Keratinocyte (primary cell): ENCODE measurements at regions not wholly inside any gene's neighbourhood (a gene's known extent, or its start where the extent isn't known, plus 50 kb on each side); places are given as distances from the start of the nearest gene placed in this dataset.

Experiments
- DNase-seq: peaks from one replicate; pipeline ENCODE4 v3.0.0-alpha.2; 2011; ENCODE audit warnings: low read depth, missing footprints, low spot score
- FAIRE-seq: peaks from 2 replicates; lab custom pipeline; 2011; peaks lifted over from hg19 to GRCh38; lab: Jason Lieb, UNC
- H2AFZ ChIP-seq: 2 replicates; pipeline ENCODE4 v1.6.0; 2012; ENCODE audit warnings: low read length, control low read depth, inconsistent platforms; ENCODE audit not compliant: control insufficient read depth
- H3K27ac ChIP-seq: 2 replicates; pipeline ENCODE4 v1.5.1; 2011; ENCODE audit warnings: low read length; ENCODE audit not compliant: control insufficient read depth, insufficient read depth
- H3K27me3 ChIP-seq: 3 replicates; pipeline ENCODE4 v1.6.0; 2011; ENCODE audit warnings: low read length; ENCODE audit not compliant: control insufficient read depth, insufficient read depth; ENCODE audit errors: extremely low read depth
- H3K36me3 ChIP-seq, 2 experiments: 2 replicates in 1 of 2; 3 replicates in 1 of 2; pipeline ENCODE4 v1.5.1; 2011; ENCODE audit warnings: low read length in 2 of 2, mild to moderate bottlenecking in 1 of 2; ENCODE audit not compliant: control insufficient read depth in 2 of 2, insufficient read depth in 2 of 2; ENCODE audit errors: extremely low read depth in 1 of 2
- H3K4me1 ChIP-seq: 3 replicates; pipeline ENCODE4 v1.5.1; 2011; ENCODE audit warnings: low read length; ENCODE audit not compliant: control insufficient read depth, insufficient read depth; ENCODE audit errors: extremely low read depth
- H3K4me2 ChIP-seq: 3 replicates; pipeline ENCODE4 v1.6.0; 2011; ENCODE audit warnings: low read depth, low read length; ENCODE audit not compliant: control insufficient read depth, insufficient read depth; ENCODE audit errors: extremely low read depth
- H3K4me3 ChIP-seq, 3 experiments: fragments of 200-600 bp in 1 of 3; sonication (generic) in 1 of 3; 2 replicates in 2 of 3; 3 replicates in 1 of 3; pipeline ENCODE4 v1.5.1; 2011 to 2016; ENCODE audit warnings: low read length in 3 of 3, mild to moderate bottlenecking in 3 of 3, control low read depth in 2 of 3, inconsistent platforms in 1 of 3, low read depth in 1 of 3, mixed read lengths in 1 of 3, mixed run types in 1 of 3, moderate library complexity in 1 of 3; ENCODE audit not compliant: control insufficient read depth in 2 of 3, insufficient read depth in 2 of 3; ENCODE audit errors: extremely low read depth in 1 of 3
- H3K79me2 ChIP-seq: 2 replicates; pipeline ENCODE4 v1.6.0; 2012; ENCODE audit warnings: low read length; ENCODE audit not compliant: control insufficient read depth, insufficient read depth
- H3K9ac ChIP-seq: 3 replicates; pipeline ENCODE4 v1.6.0; 2011; ENCODE audit warnings: low read length; ENCODE audit not compliant: control insufficient read depth, insufficient read depth; ENCODE audit errors: extremely low read depth
- H3K9me1 ChIP-seq: 3 replicates; pipeline ENCODE4 v1.6.0; 2011; ENCODE audit warnings: low read length; ENCODE audit not compliant: control insufficient read depth, insufficient read depth; ENCODE audit errors: extremely low read depth
- H3K9me3 ChIP-seq: 2 replicates; pipeline ENCODE4 v1.5.1; 2012; ENCODE audit warnings: low read depth, low read length; ENCODE audit not compliant: control insufficient read depth
- H4K20me1 ChIP-seq: 3 replicates; pipeline ENCODE4 v1.6.0; 2011; ENCODE audit warnings: low read length; ENCODE audit not compliant: control insufficient read depth, insufficient read depth; ENCODE audit errors: extremely low read depth
- CTCF ChIP-seq, 3 experiments: IDR thresholded peaks in 1 of 3; conservative IDR thresholded peaks in 1 of 3; optimal IDR thresholded peaks in 1 of 3; 2 replicates in 2 of 3; 3 replicates in 1 of 3; pipeline versions ENCODE3 to v1.5.1; 2011; ENCODE audit warnings: low read length in 3 of 3, mild to moderate bottlenecking in 3 of 3, moderate library complexity in 2 of 3, control low read depth in 1 of 3, inconsistent platforms in 1 of 3; ENCODE audit not compliant: insufficient read depth in 2 of 3; ENCODE audit errors: extremely low read depth in 1 of 3
- EZH2 ChIP-seq: IDR thresholded peaks from one replicate; pipeline ENCODE4 v1.6.1; 2012; ENCODE audit warnings: inconsistent platforms, mild to moderate bottlenecking, low read length, moderate library complexity
- dilution Hi-C: fragments of 300-500 bp; cut with MboI; formaldehyde crosslinking; loops from one replicate; pipeline ENCODE4 v1.7.0; 2020; ENCODE audit warnings: low sequenced_read_pairs; ENCODE audit not compliant: extremely low pct_ligation_motif_present

- Histone ChIP-seq H4K20me1 (no peaks in the 10 kb centered on the region), H3K9me1 (no peaks in the 10 kb centered on the region), H3K9me3 (no peaks in the 10 kb centered on the region), H3K4me1 (no peaks in the 10 kb centered on the region), H3K36me3 (no peaks in the 10 kb centered on the region), H2AFZ (no peak overlapping the region), H3K79me2 (no peaks in the 10 kb centered on the region), H3K27ac (no peak overlapping the region), H3K9ac (no peak overlapping the region), H3K4me3 (no peak overlapping the region), H3K27me3 (no peaks in the 10 kb centered on the region), H3K4me2 (no peak overlapping the region)
- FAIRE-seq (no peak), DNase-seq (no peak)
- dilution Hi-C loops, result no loop called here
- TF ChIP-seq CTCF (optimal IDR thresholded peaks at IDR 0.05 in 1 of 3, IDR thresholded peaks at IDR 0.05 in 1 of 3, conservative IDR thresholded peaks at IDR 0.05 in 1 of 3; ENCODE audit: extremely low read depth in 1 of 3, insufficient read depth in 2 of 3, low read length in 3 of 3) (no peak), EZH2 (no peak)
These were observed 143.2 kb upstream of the MLN start for GRCh38 chr6:33947047-33947446.

- FAIRE-seq, result no peak
- Histone ChIP-seq H3K79me2 (no peaks in the 10 kb centered on the region), H3K4me1 (no peaks in the 10 kb centered on the region), H4K20me1 (no peaks in the 10 kb centered on the region), H3K9ac (no peak overlapping the region), H3K4me3 (no peak overlapping the region), H3K9me3 (no peaks in the 10 kb centered on the region), H2AFZ (no peak overlapping the region), H3K9me1 (no peaks in the 10 kb centered on the region), H3K27ac (no peak overlapping the region), H3K36me3 (no peaks in the 10 kb centered on the region), H3K27me3 (no peaks in the 10 kb centered on the region), H3K4me2 (no peak overlapping the region)
- TF ChIP-seq CTCF (optimal IDR thresholded peaks at IDR 0.05 in 1 of 3, IDR thresholded peaks at IDR 0.05 in 1 of 3, conservative IDR thresholded peaks at IDR 0.05 in 1 of 3; ENCODE audit: extremely low read depth in 1 of 3, insufficient read depth in 2 of 3, low read length in 3 of 3) (no peak), EZH2 (no peak)
- dilution Hi-C loops, result no loop called here
- DNase-seq, result no peak
These were observed 142.1 kb upstream of the MLN start for GRCh38 chr6:33945931-33946330.
